Occipital lobe (tissue), 1 donor: ENCODE measurements at regions not wholly inside any gene's neighbourhood (a gene's known extent, or its start where the extent isn't known, plus 50 kb on each side); places are given as distances from the start of the nearest gene placed in this dataset.
"Not testable (repeated sequence)": the region's sequence is repeated elsewhere in the genome, so short reads cannot be mapped to it uniquely, and the experiment has no call there.

Source experiments
- DNase-seq: peaks from one replicate; lab custom pipeline; 2025; lab: John Stamatoyannopoulos, UW

DNA sequence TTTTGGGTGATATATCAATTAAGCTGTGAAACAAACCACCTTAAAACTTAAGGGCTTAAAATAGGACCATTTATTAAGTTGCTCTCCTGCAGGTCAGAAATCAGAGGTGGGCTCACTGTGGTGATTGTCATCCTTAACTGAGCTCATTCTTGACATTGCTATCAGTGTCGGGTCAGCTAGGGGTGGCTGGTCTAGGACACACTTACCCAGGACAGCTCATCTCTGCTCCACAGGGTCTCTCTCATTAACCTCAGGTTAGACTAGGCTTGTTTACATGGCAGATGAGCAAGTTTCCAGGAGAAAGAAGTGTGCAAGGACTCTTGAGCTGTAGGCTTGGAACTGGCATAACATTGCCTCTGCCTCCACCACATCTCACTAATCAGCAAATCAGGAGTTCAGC, 601.0 kb upstream of the RAG2 start:
- no peak for DNase-seq

DNA sequence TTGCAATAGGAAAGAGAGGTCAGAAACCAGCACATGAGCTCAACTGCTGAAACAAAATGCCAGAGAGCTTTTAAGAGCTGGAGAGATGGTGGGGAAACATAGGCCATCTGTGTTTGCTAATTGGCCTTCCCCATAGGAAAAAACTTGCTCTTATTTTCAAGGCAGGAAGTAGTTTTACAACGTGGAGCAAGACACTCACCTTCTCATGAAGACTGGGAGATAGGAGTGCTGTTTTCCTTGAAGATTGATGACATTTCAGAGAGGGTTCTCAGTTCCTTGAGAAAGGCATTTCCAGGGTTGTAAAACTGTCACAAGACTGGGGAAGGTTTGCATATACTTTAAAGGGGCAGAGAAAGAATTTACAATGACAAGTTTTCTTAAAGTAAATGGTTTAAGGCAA, 586.3 kb upstream of the RAG2 start:
- no peak for DNase-seq

DNA sequence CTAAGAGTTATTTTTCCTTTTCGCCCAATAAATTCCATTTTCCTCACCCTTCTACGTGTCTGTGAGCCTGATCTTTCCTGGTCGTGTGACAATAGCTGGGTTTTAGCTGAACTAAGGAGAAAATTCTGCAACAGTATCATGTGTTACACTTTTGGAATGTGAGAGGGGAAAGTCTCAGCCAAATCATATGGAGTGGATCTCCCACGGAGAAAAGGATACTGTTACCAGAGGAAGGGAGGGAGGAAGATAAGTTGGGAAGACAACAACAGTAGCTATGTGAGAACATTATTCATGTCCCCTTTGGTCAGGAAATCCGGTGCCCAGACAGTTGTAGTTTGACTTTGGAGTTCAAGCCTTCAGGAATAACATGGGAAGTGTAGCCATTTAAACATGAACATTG, 584.0 kb upstream of the RAG2 start:
- no peak for DNase-seq

DNA sequence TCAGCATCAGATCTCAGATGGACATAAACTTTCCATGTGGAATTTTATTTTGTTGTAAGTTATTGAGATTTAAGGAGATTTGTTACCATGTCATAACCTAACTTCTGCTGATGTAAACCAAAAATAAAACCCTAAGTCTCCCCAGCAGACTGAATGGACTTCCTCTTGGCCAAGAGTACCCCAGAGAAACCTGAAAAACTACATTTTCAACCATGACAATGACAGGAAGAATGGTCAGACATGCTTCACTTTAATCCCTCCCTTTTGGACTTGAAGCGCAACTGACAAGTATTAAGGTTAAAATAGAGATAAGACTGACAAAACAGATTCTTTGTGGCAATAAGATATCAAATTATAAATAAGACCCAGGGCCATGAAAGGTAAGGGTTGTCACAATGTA, 579.7 kb upstream of the RAG2 start:
- no peak for DNase-seq

DNA sequence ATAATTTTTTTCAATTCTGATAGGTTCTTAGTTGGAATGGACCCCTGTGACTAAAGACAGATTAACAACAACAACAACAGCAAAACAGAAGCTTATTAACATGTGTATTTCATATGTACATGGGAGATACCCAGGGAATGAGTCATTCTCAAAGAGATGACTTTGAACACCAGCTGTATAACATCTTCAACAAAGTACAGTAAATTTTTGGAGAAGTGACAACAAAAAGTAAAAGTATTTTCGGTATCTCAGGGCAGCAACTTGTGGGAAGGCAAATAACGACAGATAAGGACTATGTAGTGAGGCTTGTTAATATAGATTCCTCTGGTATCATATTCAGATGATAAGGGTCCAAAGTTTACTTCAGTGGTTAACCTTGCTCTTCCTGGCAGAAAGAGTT, 573.4 kb upstream of the RAG2 start:
- no peak for DNase-seq

DNA sequence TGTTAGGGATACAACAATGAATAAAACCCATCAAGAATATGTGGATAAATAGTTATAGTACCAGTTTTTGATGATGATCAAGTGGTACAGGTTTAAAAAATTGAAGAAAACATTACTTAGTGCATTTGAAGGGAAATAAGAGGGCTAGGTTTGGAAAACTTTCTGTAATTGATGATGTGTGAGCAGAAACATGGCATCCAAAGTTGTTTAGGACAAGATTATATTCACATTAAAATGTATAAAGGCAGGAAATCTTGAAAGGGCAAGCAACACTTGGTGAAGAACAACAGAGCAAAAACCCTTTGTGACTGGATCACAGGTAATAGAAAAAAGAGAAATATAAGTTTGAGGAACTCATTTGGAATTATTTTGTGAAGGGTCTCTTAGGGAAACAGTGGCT, 572.3 kb upstream of the RAG2 start:
- DNase-seq: no peak

DNA sequence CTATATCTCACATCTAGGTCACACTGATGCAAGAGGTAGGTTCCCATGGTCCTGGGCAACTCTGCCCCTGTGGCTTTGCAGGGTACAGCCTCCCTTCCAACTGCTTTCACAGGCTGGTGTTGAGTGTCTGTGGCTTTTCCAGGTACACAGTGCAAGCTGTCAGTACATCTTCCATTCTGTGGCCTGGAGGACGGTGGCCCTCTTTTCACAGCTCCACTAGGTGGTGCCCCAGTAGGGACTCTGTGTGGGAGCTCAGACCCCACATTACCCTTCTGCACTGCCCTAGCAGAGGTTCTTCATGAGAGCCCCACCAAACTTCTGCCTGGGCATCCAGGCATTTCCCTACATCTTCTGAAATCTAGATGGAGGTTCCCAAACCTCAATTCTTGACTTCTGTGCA, 547.4 kb upstream of the RAG2 start:
- not testable (repeated sequence) for DNase-seq

DNA sequence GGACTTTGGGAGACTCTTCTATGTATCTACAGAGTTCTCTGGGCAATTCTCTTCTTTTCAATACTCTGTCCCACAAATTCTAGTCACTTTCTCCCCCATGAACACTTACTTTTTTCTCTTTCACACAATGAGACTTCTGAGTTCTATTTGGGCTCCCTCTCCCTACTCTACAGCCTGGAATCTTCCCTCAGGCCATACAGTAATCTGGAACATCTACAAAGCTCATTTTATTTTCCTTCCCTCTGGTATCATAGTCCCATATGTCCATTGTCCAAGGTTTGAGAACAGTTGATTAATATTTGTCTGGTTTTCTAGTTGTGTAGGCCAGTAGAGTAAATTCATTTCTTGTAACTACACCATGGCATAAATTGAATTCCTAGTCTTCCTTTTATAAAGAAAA, 544.6 kb upstream of the RAG2 start:
- DNase-seq: no peak

DNA sequence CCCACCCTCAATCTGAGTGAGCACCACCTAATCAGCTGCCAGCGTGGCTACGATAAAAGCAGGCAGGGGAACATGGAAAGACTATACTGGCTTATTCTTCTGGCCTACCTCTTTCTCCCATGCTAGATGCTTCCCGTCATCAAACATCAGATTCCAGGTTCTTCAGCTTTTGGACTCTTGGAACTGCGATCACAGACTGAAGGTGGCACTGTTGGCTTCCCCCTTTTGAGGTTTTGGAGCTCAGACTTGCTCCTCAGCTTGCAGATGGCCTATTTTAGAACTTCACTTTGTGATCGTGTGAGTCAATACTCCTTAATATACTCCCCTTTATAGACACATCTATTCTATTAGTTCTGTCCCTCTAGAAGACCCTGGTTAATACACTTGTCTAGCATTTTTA, 543.7 kb upstream of the RAG2 start:
- DNase-seq: no peak

DNA sequence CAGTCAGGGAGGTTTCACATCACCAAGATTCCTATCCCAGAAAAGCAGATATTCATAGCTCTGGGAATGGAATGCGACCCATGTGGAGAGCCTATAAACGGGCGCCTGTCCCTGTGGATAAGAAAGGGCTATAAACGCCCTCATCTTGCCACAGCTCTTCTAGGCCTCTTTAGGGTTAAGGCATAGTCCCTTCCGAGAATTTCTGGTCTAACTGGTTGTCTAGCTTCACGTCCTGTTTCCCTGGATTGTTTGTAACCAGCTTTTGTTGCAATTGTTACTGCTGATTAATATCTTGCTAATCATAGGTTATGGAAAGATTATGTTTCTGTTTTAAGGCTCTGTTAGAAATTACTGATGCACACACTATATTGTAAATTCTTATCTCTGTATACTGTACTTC, 537.6 kb upstream of the RAG2 start:
- not testable (repeated sequence) for DNase-seq

DNA sequence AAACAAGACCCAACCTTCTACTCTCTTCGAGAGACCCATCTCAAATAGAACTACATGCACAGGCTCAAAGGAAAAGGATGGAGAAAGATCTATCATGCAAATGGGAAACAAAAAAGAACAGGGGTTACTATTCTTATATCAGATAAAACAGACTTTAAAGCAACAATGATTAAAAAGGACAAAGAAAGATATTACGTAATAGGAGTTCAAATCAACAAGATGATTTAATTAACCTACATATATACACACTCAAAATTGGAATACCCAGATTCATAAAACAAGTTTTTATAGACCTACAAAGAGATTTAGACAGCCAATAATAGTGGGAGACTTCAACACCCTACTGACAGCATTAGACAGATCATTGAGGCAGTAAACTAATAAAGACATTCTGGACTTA, 536.6 kb upstream of the RAG2 start:
- DNase-seq: no peak

DNA sequence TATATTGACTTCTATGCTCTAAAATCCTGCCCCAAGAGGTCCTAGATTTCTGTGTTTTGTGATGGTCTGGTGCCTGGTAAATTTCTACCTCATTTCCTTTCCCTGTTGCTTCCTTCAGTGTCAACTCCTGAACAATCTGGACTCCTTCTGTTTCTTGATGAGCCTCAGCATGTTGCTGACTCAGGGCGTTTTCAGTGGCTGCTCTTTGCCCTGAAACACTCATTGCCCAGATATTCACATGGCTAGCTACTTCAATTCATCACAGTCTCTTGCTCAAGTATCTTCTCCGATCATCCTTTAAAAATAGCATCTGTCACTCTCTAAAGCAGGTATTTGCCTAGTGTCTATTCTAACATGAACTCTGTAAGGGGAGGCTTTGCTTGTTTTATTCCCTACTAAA, 526.3 kb upstream of the RAG2 start:
- no peak for DNase-seq

DNA sequence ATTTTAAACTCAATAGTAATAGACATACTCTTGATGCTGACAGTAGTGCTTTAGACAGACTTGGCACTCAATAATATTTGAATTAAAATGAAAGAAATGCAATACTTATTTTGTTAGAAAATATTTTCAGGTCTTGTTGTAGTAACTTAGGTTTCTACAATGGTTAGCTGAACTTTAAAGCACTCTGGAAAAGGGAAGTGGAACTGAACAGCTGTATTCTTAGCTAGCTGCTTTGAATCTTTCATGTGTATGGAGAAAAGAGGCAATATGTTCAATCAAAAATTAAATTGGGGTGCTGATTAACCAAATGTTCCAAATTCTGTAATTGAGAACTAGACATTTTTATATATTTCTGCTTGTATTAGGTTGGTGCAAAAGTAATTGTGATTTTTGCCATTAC, 517.9 kb upstream of the RAG2 start:
- no peak for DNase-seq

DNA sequence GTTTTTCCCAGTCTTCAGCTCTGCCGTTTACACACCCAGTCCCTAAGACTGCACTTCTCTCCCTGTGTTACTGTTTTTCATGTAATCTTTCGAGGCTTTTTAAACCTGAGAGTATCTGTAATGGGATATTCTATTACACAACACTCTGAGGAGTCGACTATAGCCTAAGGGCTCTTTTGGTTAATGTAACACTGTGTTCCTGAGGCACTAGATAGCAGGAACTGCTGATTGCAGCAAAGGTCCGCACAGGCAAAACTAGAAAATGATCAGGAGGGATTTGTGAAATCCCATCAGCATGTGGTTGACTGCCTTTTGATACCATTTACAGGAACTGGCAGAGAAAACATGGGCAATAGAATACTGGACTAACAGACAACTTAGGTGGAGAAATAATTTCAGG, 512.3 kb upstream of the RAG2 start:
- DNase-seq: no peak

DNA sequence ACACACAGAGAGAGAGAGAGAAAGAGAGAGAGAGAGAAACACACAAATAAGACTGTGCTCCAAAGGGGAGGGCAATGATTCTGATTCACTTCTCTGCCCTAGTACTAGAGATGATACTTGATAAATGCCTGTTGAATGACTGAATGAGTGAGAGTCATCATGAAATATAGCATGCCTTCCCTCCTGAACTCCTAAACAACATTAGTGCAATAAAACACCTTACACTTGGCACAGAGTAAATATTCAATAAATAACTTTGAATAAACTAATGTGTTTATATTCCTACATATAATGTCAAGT, 511.2 kb upstream of the RAG2 start:
- no peak for DNase-seq

DNA sequence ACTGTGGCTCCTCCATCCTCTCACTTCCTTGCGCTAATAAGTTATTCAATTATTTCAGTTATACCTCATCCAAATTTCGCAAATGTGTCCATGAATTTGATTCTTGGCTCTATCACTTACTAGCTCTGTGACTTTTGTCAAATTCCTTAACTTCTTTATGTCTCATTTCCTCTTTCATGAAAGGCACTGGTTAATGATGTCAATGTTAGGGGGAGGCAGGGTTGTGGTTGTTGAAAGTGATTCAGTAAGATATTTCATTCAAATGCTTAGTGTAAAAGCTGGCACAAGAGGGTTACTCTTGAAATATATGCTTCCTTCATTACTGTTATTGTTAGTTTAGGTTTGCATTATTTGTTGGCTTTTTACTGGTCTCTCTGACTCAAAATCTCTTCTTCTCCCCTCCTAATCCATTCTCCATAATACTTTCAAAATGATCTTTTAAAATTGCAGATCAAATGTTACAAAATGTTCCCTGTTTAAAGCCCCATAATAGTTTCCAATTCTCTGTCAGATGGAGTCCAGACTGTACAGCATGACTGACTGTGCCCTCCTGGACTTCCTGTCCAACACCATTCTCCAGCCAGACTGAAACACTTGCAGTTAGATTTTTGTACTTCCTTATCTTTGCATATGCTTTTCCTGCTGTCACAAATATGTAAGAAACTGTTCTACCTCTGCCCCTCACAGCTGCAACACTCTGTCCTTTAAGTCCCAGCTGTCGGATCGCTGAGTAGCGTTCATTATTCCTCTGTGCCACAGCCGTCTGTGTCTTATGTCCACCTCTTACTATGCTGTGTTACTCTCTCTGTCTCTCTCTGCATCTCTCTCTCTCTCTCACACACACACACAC, 510.6 kb upstream of the RAG2 start:
- no peak for DNase-seq

DNA sequence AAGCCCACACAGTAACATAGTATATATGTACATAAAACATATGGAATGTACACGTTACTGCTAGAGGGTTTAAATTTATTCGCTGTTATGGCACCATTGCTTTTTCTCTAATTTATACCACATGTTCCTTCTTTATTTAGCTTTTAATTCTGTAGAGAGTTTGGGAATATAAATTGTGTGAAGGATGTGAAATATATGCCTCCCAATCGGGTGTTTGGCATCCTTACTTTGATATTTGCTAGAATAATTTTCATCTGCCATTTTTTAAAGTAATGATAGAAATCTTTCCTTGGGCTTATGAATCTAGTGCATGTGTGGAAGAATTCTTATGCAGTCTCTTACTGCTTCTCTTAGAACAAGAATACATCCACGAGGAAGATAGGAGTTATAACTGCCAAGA, 509.8 kb upstream of the RAG2 start:
- DNase-seq: no peak

DNA sequence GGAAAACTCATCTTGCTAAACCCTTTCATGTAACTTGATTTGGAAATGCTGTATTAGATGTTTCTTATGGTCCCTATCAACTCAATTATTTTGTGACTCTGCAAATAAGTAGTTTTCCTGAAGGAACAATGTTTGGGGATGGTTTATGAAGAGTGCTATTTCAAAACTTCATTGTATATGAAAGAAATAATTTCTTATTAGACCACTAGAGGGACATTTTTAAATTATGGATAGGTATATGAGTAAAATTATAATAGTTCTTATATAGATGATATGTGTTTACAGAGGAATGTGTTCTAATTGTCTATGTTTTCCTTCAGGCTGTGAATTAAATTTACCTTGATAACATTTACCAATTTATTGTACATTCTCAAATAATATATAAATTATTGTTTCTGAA, 509.4 kb upstream of the RAG2 start:
- no peak for DNase-seq

DNA sequence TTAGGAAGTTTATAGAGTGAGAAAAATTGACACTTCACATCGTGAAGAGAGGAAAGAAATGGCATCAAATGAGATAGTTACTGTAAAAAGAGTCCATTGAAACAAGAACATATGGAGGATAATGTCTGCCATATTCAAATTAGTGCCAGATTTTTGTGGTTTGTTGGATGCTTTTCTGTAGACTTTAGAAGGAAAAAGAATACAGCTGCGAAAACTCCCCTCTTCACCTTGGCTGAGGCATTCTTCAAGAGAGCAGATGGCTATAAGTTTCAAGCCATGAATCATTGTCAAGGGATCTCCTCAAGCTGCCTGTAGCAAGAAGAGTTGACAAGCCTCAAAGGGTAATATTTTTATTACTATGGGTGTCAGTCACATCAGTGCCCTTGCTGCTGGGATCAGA, 507.4 kb upstream of the RAG2 start:
- no peak for DNase-seq

DNA sequence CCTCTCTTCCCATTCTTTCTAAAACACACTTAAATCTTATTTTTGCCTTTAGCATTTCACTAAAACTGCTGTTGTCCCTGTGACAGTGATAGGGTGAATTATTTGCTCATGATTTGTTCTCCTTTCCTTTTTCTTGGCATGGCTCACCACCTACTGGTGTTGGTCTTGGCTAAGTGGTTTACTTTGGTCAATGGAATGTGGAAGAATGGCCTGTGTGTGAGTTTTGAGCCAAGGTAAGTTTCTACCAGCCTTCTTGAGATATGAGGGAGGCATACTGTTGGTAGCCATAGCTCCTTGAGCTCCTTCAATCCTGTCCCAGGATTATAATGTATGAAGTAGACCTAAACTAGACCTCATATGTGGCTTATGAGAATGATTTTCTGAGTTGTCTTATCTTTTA, 506.3 kb upstream of the RAG2 start:
- no peak for DNase-seq

DNA sequence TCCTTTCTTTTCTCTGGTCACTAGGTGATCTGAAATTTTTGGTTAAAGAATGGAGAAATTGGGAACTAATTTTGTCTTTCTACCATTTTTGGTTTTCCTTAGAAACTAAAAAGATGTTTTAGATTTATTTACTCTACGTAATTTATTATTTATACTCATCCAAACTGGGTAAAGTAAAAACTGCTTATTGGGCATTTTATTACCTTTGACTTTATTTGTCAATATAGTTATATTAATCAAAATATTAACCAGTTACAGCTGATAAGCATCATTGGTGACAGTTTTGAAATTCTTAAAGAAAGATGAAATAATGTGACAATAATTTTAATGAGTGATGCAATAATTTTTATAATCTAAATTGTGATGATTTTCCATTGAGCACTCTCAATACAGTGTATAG, 502.0 kb upstream of the RAG2 start:
- no peak for DNase-seq

DNA sequence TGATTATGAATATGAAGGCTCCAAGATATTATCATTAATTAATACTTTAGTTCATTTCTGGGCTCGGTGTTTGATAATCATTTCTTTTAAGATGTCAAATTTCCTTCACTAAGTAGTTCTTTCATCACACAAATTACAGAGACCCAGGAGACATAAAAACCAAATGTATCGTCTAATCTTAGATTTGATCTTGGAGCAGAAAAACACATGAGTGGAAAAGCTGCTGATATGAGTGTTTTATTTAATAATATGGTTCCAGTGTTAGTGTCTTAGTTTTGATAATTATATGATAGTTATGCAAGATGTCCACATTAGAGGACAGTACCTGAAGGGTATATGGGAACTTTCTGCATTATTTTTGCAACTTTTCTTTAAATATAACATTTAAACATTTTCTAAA, 494.5 kb upstream of the RAG2 start:
- DNase-seq: no peak

DNA sequence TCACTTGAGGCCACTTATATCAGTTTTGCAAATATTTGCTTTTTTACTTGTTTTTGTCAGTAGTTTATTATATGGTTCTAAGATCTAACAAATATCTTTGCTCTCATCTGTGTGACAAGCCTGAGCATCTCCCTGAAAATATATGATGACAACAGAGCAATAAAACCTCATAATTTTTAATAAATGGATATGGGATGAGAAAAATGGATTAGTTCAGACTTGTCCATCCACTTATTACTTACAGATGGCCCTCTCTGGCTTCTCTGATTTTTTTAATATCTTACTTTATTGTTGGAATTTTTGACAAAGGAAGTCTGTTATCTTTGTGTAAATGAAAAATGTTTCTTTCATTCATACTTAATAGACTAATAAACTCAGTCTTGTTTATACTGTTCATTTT, 491.4 kb upstream of the RAG2 start:
- no peak for DNase-seq

DNA sequence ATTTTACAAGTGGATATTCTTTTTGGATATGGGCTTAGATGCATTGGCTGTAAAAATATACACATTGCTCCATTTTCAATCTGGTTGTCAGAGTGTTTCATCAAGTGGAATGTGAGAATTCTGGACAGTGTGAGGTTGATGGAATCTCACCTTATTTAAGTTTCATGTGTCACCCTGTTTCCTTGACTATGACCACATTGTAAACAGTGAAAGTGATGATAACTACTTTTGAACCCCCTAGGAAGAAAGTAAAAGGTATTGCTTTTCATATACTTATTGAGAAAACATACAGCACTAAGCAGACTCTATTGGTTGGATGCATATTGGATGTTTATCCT, 490.5 kb upstream of the RAG2 start:
- no peak for DNase-seq
